Astrocyte (in vitro differentiated cells and primary cell): ENCODE measurements at regions not wholly inside any gene's neighbourhood (a gene's known extent, or its start where the extent isn't known, plus 50 kb on each side); places are given as distances from the start of the nearest gene placed in this dataset.
"Not testable (repeated sequence)": the region's sequence is repeated elsewhere in the genome, so short reads cannot be mapped to it uniquely, and the experiment has no call there.

Experiments
- DNase-seq: peaks from one replicate; pipeline ENCODE4 v3.0.0-alpha.2; 2010; ENCODE audit warnings: low read depth
- FAIRE-seq: peaks from 2 replicates; lab custom pipeline; 2011; peaks lifted over from hg19 to GRCh38; lab: Jason Lieb, UNC
- H2AFZ ChIP-seq: 2 replicates; pipeline ENCODE4 v1.6.0; 2012; ENCODE audit warnings: low read depth, low read length, inconsistent platforms
- H3K27ac ChIP-seq: 2 replicates; pipeline ENCODE4 v1.5.1; 2011; ENCODE audit warnings: low read depth, low read length, inconsistent platforms
- H3K27me3 ChIP-seq: 2 replicates; pipeline ENCODE4 v1.6.0; 2011; ENCODE audit warnings: low read length, inconsistent platforms; ENCODE audit not compliant: insufficient read depth
- H3K36me3 ChIP-seq: 2 replicates; pipeline ENCODE4 v1.5.1; 2011; ENCODE audit warnings: low read length, inconsistent platforms; ENCODE audit not compliant: insufficient read depth
- H3K4me1 ChIP-seq: 2 replicates; pipeline ENCODE4 v1.5.1; 2011; ENCODE audit warnings: low read length, inconsistent platforms; ENCODE audit not compliant: insufficient read depth
- H3K4me2 ChIP-seq: 2 replicates; pipeline ENCODE4 v1.6.0; 2012; ENCODE audit warnings: low read length, inconsistent platforms
- H3K4me3 ChIP-seq: 2 replicates; pipeline ENCODE4 v1.5.1; 2011; ENCODE audit warnings: low read depth, mild to moderate bottlenecking, low read length, inconsistent platforms; ENCODE audit not compliant: insufficient read depth
- H3K79me2 ChIP-seq: 2 replicates; pipeline ENCODE4 v1.6.0; 2012; ENCODE audit warnings: mild to moderate bottlenecking, low read length, inconsistent platforms; ENCODE audit not compliant: insufficient read depth
- H3K9ac ChIP-seq: 2 replicates; pipeline ENCODE4 v1.6.0; 2012; ENCODE audit warnings: mild to moderate bottlenecking, low read length, inconsistent platforms
- H3K9me3 ChIP-seq: 2 replicates; pipeline ENCODE4 v1.5.1; 2012; ENCODE audit warnings: low read depth, mild to moderate bottlenecking, low read length, inconsistent platforms; ENCODE audit not compliant: insufficient read depth
- H4K20me1 ChIP-seq: 2 replicates; pipeline ENCODE4 v1.6.0; 2012; ENCODE audit warnings: low read length, inconsistent platforms; ENCODE audit not compliant: insufficient read depth
- H3K27ac Mint-ChIP-seq: one replicate; pipeline ENCODE4 v1.8.0; 2021; ENCODE audit warnings: mild to moderate bottlenecking, mixed read lengths; ENCODE audit not compliant: unreplicated experiment
- H3K27me3 Mint-ChIP-seq: one replicate; pipeline ENCODE4 v1.8.0; 2021; ENCODE audit warnings: low read depth, mixed read lengths; ENCODE audit not compliant: unreplicated experiment
- H3K36me3 Mint-ChIP-seq: one replicate; pipeline ENCODE4 v1.8.0; 2021; ENCODE audit warnings: low read depth, mixed read lengths; ENCODE audit not compliant: unreplicated experiment
- H3K4me1 Mint-ChIP-seq: one replicate; pipeline ENCODE4 v1.8.0; 2021; ENCODE audit warnings: low read depth, mixed read lengths; ENCODE audit not compliant: unreplicated experiment
- H3K4me3 Mint-ChIP-seq: one replicate; pipeline ENCODE4 v1.8.0; 2021; ENCODE audit warnings: mild to moderate bottlenecking, moderate library complexity, mixed read lengths; ENCODE audit not compliant: unreplicated experiment
- H3K9me3 Mint-ChIP-seq: one replicate; pipeline ENCODE4 v1.8.0; 2021; ENCODE audit warnings: mild to moderate bottlenecking, mixed read lengths; ENCODE audit not compliant: unreplicated experiment
- EZH2 ChIP-seq: IDR thresholded peaks from 2 replicates; pipeline ENCODE4 v1.6.1; 2012; ENCODE audit warnings: mild to moderate bottlenecking, low read length, inconsistent platforms; ENCODE audit not compliant: insufficient read depth
- TF ChIP-seq, protein P1 (sequence below): IDR thresholded peaks from 2 replicates; pipeline ENCODE4 v1.5.1; 2011; ENCODE audit warnings: low read depth, mild to moderate bottlenecking, inconsistent platforms, low read length, moderate library complexity; ENCODE audit not compliant: insufficient read depth

DNA sequence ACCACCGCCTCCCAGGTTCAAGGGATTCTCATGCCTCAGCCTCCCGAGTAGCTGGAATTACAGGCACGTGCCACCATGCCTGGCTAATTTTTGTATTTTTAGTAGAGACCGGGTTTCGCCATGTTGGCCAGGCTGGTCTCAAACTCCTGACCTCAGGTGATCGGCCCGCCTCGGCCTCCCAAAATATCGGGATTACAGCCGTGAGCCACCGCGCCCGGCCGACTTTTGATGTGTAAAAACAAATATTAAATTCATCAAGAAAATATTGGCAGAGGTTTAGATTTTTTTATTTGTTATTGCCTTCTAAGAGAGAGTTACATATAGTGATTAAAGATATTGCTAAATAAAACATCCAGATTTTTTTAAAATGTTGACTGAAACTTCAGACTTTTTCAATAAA, 390.8 kb upstream of the SLC10A2 start:
- H3K27ac ChIP-seq, H3K4me1 Mint-ChIP-seq, H3K9ac ChIP-seq, H3K36me3 Mint-ChIP-seq, H3K36me3 ChIP-seq, H3K4me3 Mint-ChIP-seq, H3K4me2 ChIP-seq, H3K79me2 ChIP-seq, H3K4me1 ChIP-seq, H3K9me3 ChIP-seq, H3K27me3 Mint-ChIP-seq, FAIRE-seq, H2AFZ ChIP-seq, H3K27ac Mint-ChIP-seq, H3K27me3 ChIP-seq, H4K20me1 ChIP-seq, H3K4me3 ChIP-seq, H3K9me3 Mint-ChIP-seq, DNase-seq: not testable (repeated sequence)

DNA sequence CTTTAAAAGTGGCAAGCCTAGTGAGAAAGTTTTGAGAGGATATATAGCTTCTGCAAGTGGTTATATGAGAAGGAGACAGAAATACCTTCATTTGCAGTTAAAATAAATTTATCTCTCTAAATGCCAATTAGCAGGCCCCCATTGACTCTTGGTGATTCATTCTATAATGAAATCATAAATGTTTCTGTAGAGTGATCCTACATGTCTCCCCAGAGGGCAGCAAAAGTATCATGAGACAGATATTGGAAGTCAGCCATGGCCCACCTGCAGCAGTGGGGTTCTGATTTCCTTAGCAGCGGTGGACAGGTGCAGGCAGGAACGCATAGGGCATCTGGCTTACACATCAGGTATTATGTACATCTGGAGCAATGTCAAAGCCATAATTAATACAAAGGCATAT, 385.4 kb upstream of the SLC10A2 start:
- no peaks in the 10 kb centered on the region for H3K36me3 ChIP-seq
- no peaks in the 10 kb centered on the region for H3K27me3 Mint-ChIP-seq
- TF ChIP-seq EZH2 = no peak
- TF ChIP-seq, protein P1, sequence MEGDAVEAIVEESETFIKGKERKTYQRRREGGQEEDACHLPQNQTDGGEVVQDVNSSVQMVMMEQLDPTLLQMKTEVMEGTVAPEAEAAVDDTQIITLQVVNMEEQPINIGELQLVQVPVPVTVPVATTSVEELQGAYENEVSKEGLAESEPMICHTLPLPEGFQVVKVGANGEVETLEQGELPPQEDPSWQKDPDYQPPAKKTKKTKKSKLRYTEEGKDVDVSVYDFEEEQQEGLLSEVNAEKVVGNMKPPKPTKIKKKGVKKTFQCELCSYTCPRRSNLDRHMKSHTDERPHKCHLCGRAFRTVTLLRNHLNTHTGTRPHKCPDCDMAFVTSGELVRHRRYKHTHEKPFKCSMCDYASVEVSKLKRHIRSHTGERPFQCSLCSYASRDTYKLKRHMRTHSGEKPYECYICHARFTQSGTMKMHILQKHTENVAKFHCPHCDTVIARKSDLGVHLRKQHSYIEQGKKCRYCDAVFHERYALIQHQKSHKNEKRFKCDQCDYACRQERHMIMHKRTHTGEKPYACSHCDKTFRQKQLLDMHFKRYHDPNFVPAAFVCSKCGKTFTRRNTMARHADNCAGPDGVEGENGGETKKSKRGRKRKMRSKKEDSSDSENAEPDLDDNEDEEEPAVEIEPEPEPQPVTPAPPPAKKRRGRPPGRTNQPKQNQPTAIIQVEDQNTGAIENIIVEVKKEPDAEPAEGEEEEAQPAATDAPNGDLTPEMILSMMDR = no peak
- no peaks in the 10 kb centered on the region for H3K79me2 ChIP-seq
- no peaks in the 10 kb centered on the region for H3K27me3 ChIP-seq
- H3K4me3 ChIP-seq = no peak overlapping the region
- no peak for DNase-seq
- H3K4me2 ChIP-seq = no peak overlapping the region
- no peaks in the 10 kb centered on the region for H3K4me1 Mint-ChIP-seq
- H2AFZ ChIP-seq = no peak overlapping the region
- H3K4me1 ChIP-seq = no peaks in the 10 kb centered on the region
- H3K27ac Mint-ChIP-seq = no peak overlapping the region
- H4K20me1 ChIP-seq = no peaks in the 10 kb centered on the region
- H3K4me3 Mint-ChIP-seq = no peak overlapping the region
- no peaks in the 10 kb centered on the region for H3K9me3 Mint-ChIP-seq
- no peak overlapping the region for H3K27ac ChIP-seq
- no peaks in the 10 kb centered on the region for H3K9me3 ChIP-seq
- FAIRE-seq = no peak
- no peak overlapping the region for H3K9ac ChIP-seq
- H3K36me3 Mint-ChIP-seq = no peaks in the 10 kb centered on the region

DNA sequence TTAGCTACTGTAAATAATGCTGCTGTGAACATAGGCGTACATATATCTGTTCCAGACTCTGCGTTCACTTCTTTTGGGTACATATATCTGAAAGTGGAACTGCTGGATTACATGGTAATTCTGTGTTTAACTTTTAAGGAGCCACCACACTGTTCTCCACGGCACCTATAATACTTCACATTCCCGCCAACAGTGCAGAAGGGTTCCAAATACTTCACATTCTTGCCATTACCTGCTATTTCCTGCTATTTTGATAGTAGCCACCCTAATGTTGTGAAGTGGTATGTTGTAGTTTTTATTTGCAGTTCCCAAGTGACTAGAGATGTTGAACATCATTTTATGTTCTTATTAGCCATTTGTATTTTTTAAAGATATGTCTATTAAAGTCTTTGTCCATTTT, 377.4 kb upstream of the SLC10A2 start:
- Histone ChIP-seq H3K9ac (no peak overlapping the region), H3K4me1 (no peaks in the 10 kb centered on the region), H3K9me3 (no peaks in the 10 kb centered on the region), H3K79me2 (no peaks in the 10 kb centered on the region), H4K20me1 (no peaks in the 10 kb centered on the region), H3K27ac (no peak overlapping the region), H3K4me3 (no peak overlapping the region), H3K36me3 (no peaks in the 10 kb centered on the region), H3K4me2 (no peak overlapping the region), H2AFZ (no peak overlapping the region), H3K27me3 (no peaks in the 10 kb centered on the region)
- TF ChIP-seq, protein P1 = no peak
- TF ChIP-seq EZH2 = no peak
- FAIRE-seq (no peak), DNase-seq (no peak)
- Mint-ChIP-seq H3K27ac (no peak overlapping the region), H3K4me3 (no peak overlapping the region), H3K9me3 (no peaks in the 10 kb centered on the region), H3K27me3 (no peaks in the 10 kb centered on the region), H3K36me3 (no peaks in the 10 kb centered on the region), H3K4me1 (no peaks in the 10 kb centered on the region)
